CD4-positive, alpha-beta memory T cell (primary cell): ENCODE measurements at regions not wholly inside any gene's neighbourhood (a gene's known extent, or its start where the extent isn't known, plus 50 kb on each side); places are given as distances from the start of the nearest gene placed in this dataset.

Experiments
- CTCF ChIA-PET: fragments of 350-600 bp; sonication (Branson Sonifier 250); formaldehyde crosslinking; loops from one replicate; lab custom pipeline; 2021; ENCODE audit warnings: inconsistent platforms; ENCODE audit not compliant: partially characterized antibody; lab: Charles Lee
- POLR2A ChIA-PET: fragments of 350-600 bp; sonication (Branson Sonifier 250); formaldehyde crosslinking; loops from one replicate; lab custom pipeline; 2021; ENCODE audit not compliant: partially characterized antibody; lab: Charles Lee
- DNase-seq, 5 donors: peaks; one replicate each; pipeline versions ENCODE4 v3.0.0 to v3.0.0-alpha.2; 2020 to 2022; ENCODE audit warnings: mixed read lengths in 1 of 5
- H3K27ac ChIP-seq: one replicate; pipeline ENCODE4 v1.7.0; 2013; ENCODE audit warnings: low read depth, low read length
- H3K27me3 ChIP-seq: 2 replicates; pipeline ENCODE4 v1.7.0; 2013; ENCODE audit warnings: mild to moderate bottlenecking, low read length, moderate library complexity; ENCODE audit not compliant: insufficient read depth
- H3K36me3 ChIP-seq: 2 replicates; pipeline ENCODE4 v1.7.0; 2013; ENCODE audit warnings: mild to moderate bottlenecking, low read length, moderate library complexity; ENCODE audit not compliant: insufficient read depth
- H3K4me1 ChIP-seq: 2 replicates; pipeline ENCODE4 v1.7.0; 2013; ENCODE audit warnings: mild to moderate bottlenecking, low read length, moderate library complexity; ENCODE audit not compliant: insufficient read depth
- H3K4me3 ChIP-seq, 2 donors: one replicate each; pipeline ENCODE4 v1.7.0; 2013; ENCODE audit warnings: low read length in 2 of 2, mild to moderate bottlenecking in 1 of 2
- H3K9me3 ChIP-seq, 2 donors: one replicate each; pipeline ENCODE4 v1.7.0; 2013; ENCODE audit warnings: low read length in 2 of 2, control low read depth in 1 of 2; ENCODE audit not compliant: control insufficient read depth in 1 of 2
- H3K27ac Mint-ChIP-seq, 7 donors: one replicate each; pipeline ENCODE4 v1.8.0; 2020 to 2021; ENCODE audit warnings: mixed read lengths in 7 of 7, mild to moderate bottlenecking in 6 of 7, inconsistent platforms in 3 of 7, moderate library complexity in 3 of 7
- H3K27me3 Mint-ChIP-seq, 2 donors: one replicate each; pipeline ENCODE4 v1.8.0; 2020 to 2021; ENCODE audit warnings: mixed read lengths in 2 of 2
- H3K36me3 Mint-ChIP-seq, 2 donors: one replicate each; pipeline ENCODE4 v1.8.0; 2020 to 2021; ENCODE audit warnings: mixed read lengths in 2 of 2, inconsistent platforms in 1 of 2, mild to moderate bottlenecking in 1 of 2
- H3K4me1 Mint-ChIP-seq, 4 donors: one replicate each; pipeline ENCODE4 v1.8.0; 2020 to 2021; ENCODE audit warnings: mixed read lengths in 4 of 4, mild to moderate bottlenecking in 1 of 4
- H3K4me3 Mint-ChIP-seq, 8 donors: one replicate each; pipeline ENCODE4 v1.8.0; 2020 to 2021; ENCODE audit warnings: mixed read lengths in 8 of 8, mild to moderate bottlenecking in 7 of 8, moderate library complexity in 6 of 8, inconsistent platforms in 3 of 8
- H3K9me3 Mint-ChIP-seq, 8 donors: one replicate each; pipeline ENCODE4 v1.8.0; 2020 to 2021; ENCODE audit warnings: mixed read lengths in 8 of 8, mild to moderate bottlenecking in 5 of 8, inconsistent platforms in 3 of 8, moderate library complexity in 1 of 8
- intact Hi-C: fragments of 100-400 bp; cut with micrococcal nuclease; formaldehyde crosslinking; loops from one replicate; pipeline ENCODE4 v1.15.1; 2023

- H3K4me3 Mint-ChIP-seq: no peak overlapping the region
- Histone ChIP-seq H3K27me3 (no peaks in the 10 kb centered on the region), H3K4me3 (no peak overlapping the region), H3K27ac (peak overlapping the region; percentile 49), H3K9me3 (no peaks in the 10 kb centered on the region), H3K36me3 (no peaks in the 10 kb centered on the region), H3K4me1 (no peaks in the 10 kb centered on the region)
- H3K36me3 Mint-ChIP-seq: no peaks in the 10 kb centered on the region
- POLR2A ChIA-PET: interaction anchor here (0.7 kb wide), 1 partner anchor 206 kb away, joined by 3 read pairs; the partner anchor contains the start of gene DAD1
- CTCF ChIA-PET: no interaction called here
- no peaks in the 10 kb centered on the region for H3K27me3 Mint-ChIP-seq
- peak overlapping the region in 5 of 7 donors; percentile 60 to 82 (median 77) for H3K27ac Mint-ChIP-seq
- intact Hi-C loops: no loop called here
- peak in 3 of 5 donors; percentile 1 to 51 (median 21) for DNase-seq
- H3K9me3 Mint-ChIP-seq: no peaks in the 10 kb centered on the region
- no peaks in the 10 kb centered on the region for H3K4me1 Mint-ChIP-seq
Measured at GRCh38 chr14:22383515-22384166, 205.4 kb downstream of the DAD1 start.

DNA sequence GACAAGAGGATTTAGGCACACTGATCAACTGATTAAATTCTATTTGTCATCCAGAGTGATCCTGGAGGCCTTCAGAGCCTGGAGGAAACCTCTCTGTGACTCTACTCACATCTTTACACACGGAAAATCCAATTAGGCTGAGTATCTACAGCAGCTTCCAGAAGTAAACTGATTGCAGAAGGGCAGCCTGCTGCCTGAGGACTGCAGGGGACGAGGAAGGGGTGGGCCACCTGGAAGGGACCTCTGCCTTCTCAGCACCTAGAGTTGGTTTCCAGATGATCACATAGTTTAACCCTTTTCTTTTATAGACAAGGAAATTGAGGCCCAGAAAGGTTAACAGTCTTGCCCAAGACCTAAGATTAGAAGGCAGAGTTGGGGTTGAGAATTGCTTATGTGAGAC, 206.1 kb downstream of the DAD1 start:
- no peak overlapping the region for H3K4me3 ChIP-seq
- ChIA-PET CTCF (no interaction called here), POLR2A (no interaction called here)
- Mint-ChIP-seq H3K4me3 (no peak overlapping the region), H3K27me3 (no peaks in the 10 kb centered on the region), H3K27ac (peak overlapping the region in 2 of 7 donors; percentile 60 to 81), H3K36me3 (no peaks in the 10 kb centered on the region), H3K4me1 (no peaks in the 10 kb centered on the region), H3K9me3 (no peaks in the 10 kb centered on the region)
- no peak for DNase-seq
- H3K9me3 ChIP-seq: no peaks in the 10 kb centered on the region
- intact Hi-C loops: no loop called here
- no peaks in the 10 kb centered on the region for H3K36me3 ChIP-seq
- no peaks in the 10 kb centered on the region for H3K27me3 ChIP-seq
- peak overlapping the region; percentile 15 for H3K27ac ChIP-seq
- H3K4me1 ChIP-seq: no peaks in the 10 kb centered on the region

GRCh38 chr14:22382395-22382794, 206.6 kb downstream of the DAD1 start:
- no peak for DNase-seq
- Histone ChIP-seq H3K4me3 (no peak overlapping the region), H3K4me1 (no peaks in the 10 kb centered on the region), H3K9me3 (no peaks in the 10 kb centered on the region), H3K27me3 (no peaks in the 10 kb centered on the region), H3K27ac (no peak overlapping the region), H3K36me3 (no peaks in the 10 kb centered on the region)
- Mint-ChIP-seq H3K27me3 (no peaks in the 10 kb centered on the region), H3K9me3 (no peaks in the 10 kb centered on the region), H3K4me3 (no peak overlapping the region), H3K27ac (peak overlapping the region in 3 of 7 donors; percentile 27 to 78 (median 60)), H3K36me3 (no peaks in the 10 kb centered on the region), H3K4me1 (no peaks in the 10 kb centered on the region)
- POLR2A ChIA-PET: no interaction called here
- CTCF ChIA-PET: no interaction called here
- intact Hi-C loops: no loop called here

- no peaks in the 10 kb centered on the region for H3K9me3 ChIP-seq
- no peak for DNase-seq
- Mint-ChIP-seq H3K27me3 (no peaks in the 10 kb centered on the region), H3K36me3 (no peaks in the 10 kb centered on the region), H3K27ac (peak overlapping the region in 1 of 7 donors; percentile 78), H3K4me3 (no peak overlapping the region), H3K4me1 (no peaks in the 10 kb centered on the region), H3K9me3 (no peaks in the 10 kb centered on the region)
- intact Hi-C loops: no loop called here
- H3K36me3 ChIP-seq: no peaks in the 10 kb centered on the region
- POLR2A ChIA-PET: no interaction called here
- no peaks in the 10 kb centered on the region for H3K27me3 ChIP-seq
- H3K4me1 ChIP-seq: no peaks in the 10 kb centered on the region
- H3K4me3 ChIP-seq: no peak overlapping the region
- H3K27ac ChIP-seq: no peak overlapping the region
- CTCF ChIA-PET: no interaction called here
Measured at GRCh38 chr14:22381766-22382165, 207.3 kb downstream of the DAD1 start.

DNA sequence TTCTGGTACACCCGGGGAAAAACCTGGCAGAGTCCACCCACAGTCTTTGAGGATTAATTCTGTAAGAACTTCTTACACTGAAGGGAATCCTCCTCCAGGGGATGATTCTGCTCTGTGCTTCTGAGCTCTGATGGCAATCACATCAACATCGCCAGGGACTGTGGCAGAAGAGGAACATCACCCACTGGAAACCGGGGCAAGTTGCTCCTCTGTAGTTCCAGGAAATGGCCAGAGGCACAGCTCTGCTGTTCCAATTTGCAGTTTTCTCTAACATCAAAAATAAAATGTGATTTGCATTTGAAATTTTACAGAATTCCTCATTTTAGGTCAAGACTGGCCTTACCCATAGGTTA, 207.6 kb downstream of the DAD1 start:
- Histone ChIP-seq H3K27ac (no peak overlapping the region), H3K27me3 (no peaks in the 10 kb centered on the region), H3K9me3 (no peaks in the 10 kb centered on the region), H3K4me1 (no peaks in the 10 kb centered on the region), H3K36me3 (no peaks in the 10 kb centered on the region), H3K4me3 (no peak overlapping the region)
- ChIA-PET POLR2A (no interaction called here), CTCF (no interaction called here)
- no peaks in the 10 kb centered on the region for H3K27me3 Mint-ChIP-seq
- H3K4me3 Mint-ChIP-seq: peak overlapping the region in 1 of 8 donors; percentile 20
- H3K36me3 Mint-ChIP-seq: no peaks in the 10 kb centered on the region
- H3K4me1 Mint-ChIP-seq: no peaks in the 10 kb centered on the region
- no peak for DNase-seq
- intact Hi-C loops: no loop called here
- H3K9me3 Mint-ChIP-seq: no peaks in the 10 kb centered on the region
- no peak overlapping the region for H3K27ac Mint-ChIP-seq

DNA sequence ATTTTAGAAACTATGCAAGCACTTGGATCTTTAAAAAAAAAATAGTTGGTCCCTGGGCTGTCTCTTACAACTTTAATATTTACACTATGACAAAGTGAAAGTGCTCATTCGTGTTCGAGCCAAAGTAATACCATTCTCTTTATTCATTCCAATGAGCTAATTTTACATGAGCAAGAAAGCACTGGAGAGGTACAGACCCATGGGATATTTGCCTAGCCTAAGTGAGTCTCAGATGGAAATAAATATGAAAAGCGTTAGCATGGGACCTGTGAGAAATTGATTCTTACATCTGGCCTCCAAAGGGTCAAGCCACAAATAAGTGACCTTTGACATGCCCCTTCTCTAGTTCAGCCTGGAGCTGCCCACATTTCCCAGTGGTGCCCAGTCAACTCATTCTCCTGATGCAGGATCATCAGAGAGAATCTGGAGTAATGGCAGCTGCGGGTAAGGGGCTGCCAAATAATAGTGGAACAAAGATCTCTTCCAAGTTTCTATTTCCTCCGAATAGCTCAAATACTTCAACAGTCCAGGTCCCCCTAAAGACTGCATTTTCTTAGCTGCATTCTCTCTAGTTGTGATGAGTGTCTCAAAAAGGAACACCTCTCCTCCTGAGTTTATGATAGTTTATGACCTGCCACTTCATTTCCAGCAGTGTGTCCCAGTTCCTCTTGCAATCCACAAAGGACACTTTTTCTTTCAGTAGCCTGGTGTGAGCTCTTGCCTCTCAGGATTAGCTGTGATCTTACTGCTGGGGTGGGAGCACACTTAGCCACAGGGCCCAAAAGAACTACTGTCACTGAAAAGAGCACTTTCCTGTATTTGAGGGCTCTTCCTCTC, 208.2 kb downstream of the DAD1 start:
- ChIA-PET CTCF (no interaction called here), POLR2A (no interaction called here)
- Histone ChIP-seq H3K36me3 (no peaks in the 10 kb centered on the region), H3K27ac (no peak overlapping the region), H3K4me3 (no peak overlapping the region), H3K9me3 (no peaks in the 10 kb centered on the region), H3K27me3 (no peaks in the 10 kb centered on the region), H3K4me1 (no peaks in the 10 kb centered on the region)
- no peak for DNase-seq
- H3K27ac Mint-ChIP-seq: peak overlapping the region in 1 of 7 donors; percentile 55
- no peaks in the 10 kb centered on the region for H3K9me3 Mint-ChIP-seq
- intact Hi-C loops: no loop called here
- no peaks in the 10 kb centered on the region for H3K36me3 Mint-ChIP-seq
- H3K4me1 Mint-ChIP-seq: no peaks in the 10 kb centered on the region
- H3K4me3 Mint-ChIP-seq: no peak overlapping the region
- H3K27me3 Mint-ChIP-seq: no peaks in the 10 kb centered on the region

DNA sequence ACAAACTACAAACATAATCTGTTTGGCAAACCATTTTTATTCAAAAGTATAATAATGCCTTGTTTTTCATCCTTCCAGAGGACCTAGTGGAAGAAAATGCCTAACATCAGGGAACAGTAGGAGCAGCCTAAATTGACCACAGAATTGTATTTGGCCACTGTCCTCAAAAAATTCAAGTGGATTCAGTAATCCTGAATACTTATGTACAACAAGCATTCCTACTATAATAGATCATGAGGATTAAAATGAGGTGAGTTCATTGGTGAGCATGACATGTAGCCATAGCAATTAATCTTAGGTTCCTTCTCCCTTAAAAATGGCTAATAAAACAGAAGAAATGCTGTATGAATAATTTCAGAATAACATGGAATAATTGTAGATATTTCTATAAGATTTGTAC, 209.3 kb downstream of the DAD1 start:
- H3K27ac ChIP-seq: no peak overlapping the region
- H3K27me3 ChIP-seq: no peaks in the 10 kb centered on the region
- Mint-ChIP-seq H3K4me3 (no peak overlapping the region), H3K4me1 (no peaks in the 10 kb centered on the region), H3K36me3 (no peaks in the 10 kb centered on the region), H3K27ac (peak overlapping the region in 1 of 7 donors; percentile 10), H3K9me3 (no peaks in the 10 kb centered on the region), H3K27me3 (no peaks in the 10 kb centered on the region)
- no peak for DNase-seq
- H3K4me1 ChIP-seq: no peaks in the 10 kb centered on the region
- ChIA-PET POLR2A (no interaction called here), CTCF (no interaction called here)
- H3K9me3 ChIP-seq: no peaks in the 10 kb centered on the region
- intact Hi-C loops: loop anchor here (10.0 kb wide), 1 partner anchor 65 kb away; no protein-coding TSS in a partner anchor
- no peaks in the 10 kb centered on the region for H3K36me3 ChIP-seq
- H3K4me3 ChIP-seq: no peak overlapping the region
